IMR-90 (cell line): ENCODE measurements at regions not wholly inside any gene's neighbourhood (a gene's known extent, or its start where the extent isn't known, plus 50 kb on each side); places are given as distances from the start of the nearest gene placed in this dataset.

Source experiments
- ATAC-seq: fragments of 200-7000 bp; cut with Tn5 transposase; 2 replicates; pipeline ENCODE4 v1.9.1; 2020; ENCODE audit warnings: low read depth, mild to moderate bottlenecking, moderate library complexity
- BruUV-seq: library from RNA; stranded (reverse); fragments of 400-500 nt; replicated peaks from 2 replicates; lab custom pipeline; 2021; lab: Mats Ljungman, UMichigan
- CTCF ChIA-PET: fragments of 300-600 bp; formaldehyde crosslinking; extraction: SDS; loops from one replicate; lab custom pipeline; 2021; ENCODE audit warnings: antibody characterized with exemption; lab: Yijun Ruan, JAX
- POLR2A ChIA-PET: fragments of 300-600 bp; sonication (Branson Sonifier 250); formaldehyde crosslinking; loops from one replicate; lab custom pipeline; 2022; ENCODE audit warnings: antibody characterized with exemption; ENCODE audit not compliant: unreplicated experiment; lab: Charles Lee
- DNase-seq: peaks from one replicate; pipeline ENCODE4 v3.0.0; 2013
- H2AFZ ChIP-seq: replicated peaks from 2 replicates; pipeline ENCODE3; 2013; ENCODE audit warnings: low read length, mild to moderate bottlenecking; ENCODE audit not compliant: poor library complexity
- H2AK5ac ChIP-seq: 2 replicates; pipeline ENCODE4 v1.6.1; 2013; ENCODE audit warnings: low read depth, low read length, inconsistent platforms
- H2AK9ac ChIP-seq: replicated peaks from 2 replicates; pipeline ENCODE3; 2013; ENCODE audit warnings: mild to moderate bottlenecking, low read depth, low read length, moderate library complexity; ENCODE audit not compliant: poor library complexity
- H2BK120ac ChIP-seq: 2 replicates; pipeline ENCODE4 v1.6.1; 2013; ENCODE audit warnings: low read depth, low read length, inconsistent platforms
- H2BK15ac ChIP-seq: 3 replicates; pipeline ENCODE4 v1.6.1; 2013; ENCODE audit warnings: low read depth, low read length, inconsistent platforms
- H2BK20ac ChIP-seq: 2 replicates; pipeline ENCODE4 v1.6.1; 2013; ENCODE audit warnings: low read depth, mild to moderate bottlenecking, inconsistent platforms, low read length, moderate library complexity
- H2BK5ac ChIP-seq: 2 replicates; pipeline ENCODE4 v1.6.1; 2013; ENCODE audit warnings: mild to moderate bottlenecking, low read depth, low read length, inconsistent platforms; ENCODE audit not compliant: poor library complexity, severe bottlenecking
- H3K14ac ChIP-seq: replicated peaks from 2 replicates; pipeline ENCODE4 v1.6.1; 2013; ENCODE audit warnings: low read depth, low read length, inconsistent platforms
- H3K18ac ChIP-seq: 2 replicates; pipeline ENCODE4 v1.6.1; 2013; ENCODE audit warnings: low read depth, low read length, control low read depth
- H3K23ac ChIP-seq: 2 replicates; pipeline ENCODE4 v1.6.1; 2013; ENCODE audit warnings: low read depth, low read length, inconsistent platforms
- H3K27ac ChIP-seq: 2 replicates; pipeline ENCODE4 v1.5.1; 2013; ENCODE audit warnings: mild to moderate bottlenecking, control low read depth, low read length; ENCODE audit not compliant: insufficient read depth
- H3K27me3 ChIP-seq: 2 replicates; pipeline ENCODE4 v1.6.1; 2013; ENCODE audit warnings: low read length; ENCODE audit not compliant: control insufficient read depth, insufficient read depth
- H3K36me3 ChIP-seq: 2 replicates; pipeline ENCODE4 v1.6.1; 2013; ENCODE audit warnings: low read length, mixed read lengths; ENCODE audit not compliant: control insufficient read depth, insufficient read depth
- H3K4ac ChIP-seq: 2 replicates; pipeline ENCODE4 v1.6.1; 2013; ENCODE audit warnings: low read depth, low read length, inconsistent platforms
- H3K4me1 ChIP-seq: 2 replicates; pipeline ENCODE4 v1.6.1; 2013; ENCODE audit warnings: low read length, mixed read lengths; ENCODE audit not compliant: control insufficient read depth, insufficient read depth
- H3K4me2 ChIP-seq: 2 replicates; pipeline ENCODE4 v1.6.1; 2013; ENCODE audit warnings: low read depth, mild to moderate bottlenecking, control low read depth, low read length, moderate library complexity
- H3K4me3 ChIP-seq: 2 replicates; pipeline ENCODE4 v1.5.1; 2013; ENCODE audit warnings: low read depth, mild to moderate bottlenecking, control low read depth, low read length, moderate library complexity; ENCODE audit not compliant: insufficient read depth
- H3K56ac ChIP-seq: 2 replicates; pipeline ENCODE4 v1.6.1; 2013; ENCODE audit warnings: low read length, inconsistent platforms; ENCODE audit not compliant: insufficient read depth; ENCODE audit errors: extremely low read depth
- H3K79me1 ChIP-seq, 2 experiments: 2 replicates each; pipeline ENCODE4 v1.6.1; 2013; ENCODE audit warnings: low read length in 2 of 2, inconsistent platforms in 1 of 2, low read depth in 1 of 2
- H3K9ac ChIP-seq: 2 replicates; pipeline ENCODE4 v1.6.1; 2013; ENCODE audit warnings: low read depth, low read length, control low read depth
- H3K9me1 ChIP-seq: 2 replicates; pipeline ENCODE4 v1.6.1; 2013; ENCODE audit warnings: low read length, inconsistent platforms; ENCODE audit not compliant: insufficient read depth
- H3K9me3 ChIP-seq: 2 replicates; pipeline ENCODE4 v1.6.1; 2013; ENCODE audit warnings: low read length; ENCODE audit not compliant: control insufficient read depth, insufficient read depth
- H4K20me1 ChIP-seq: 2 replicates; pipeline ENCODE4 v1.6.1; 2013; ENCODE audit warnings: low read length, inconsistent platforms; ENCODE audit not compliant: insufficient read depth
- H4K5ac ChIP-seq: 2 replicates; pipeline ENCODE4 v1.6.1; 2013; ENCODE audit warnings: mild to moderate bottlenecking, low read depth, low read length, control low read depth
- H4K8ac ChIP-seq, 2 experiments: 2 replicates each; pipeline ENCODE4 v1.6.1; 2013; ENCODE audit warnings: low read depth in 2 of 2, low read length in 2 of 2, control low read depth in 1 of 2, inconsistent platforms in 1 of 2
- H4K91ac ChIP-seq: 2 replicates; pipeline ENCODE4 v1.6.1; 2013; ENCODE audit warnings: low read depth, low read length, inconsistent platforms; ENCODE audit not compliant: insufficient read depth
- CEBPB ChIP-seq: IDR thresholded peaks from 2 replicates; pipeline ENCODE4 v1.6.1; 2012; ENCODE audit warnings: low read depth, low read length, improper control_type of control experiment
- CHD1 ChIP-seq: IDR thresholded peaks from 2 replicates; pipeline ENCODE4 v1.6.1; 2012; ENCODE audit warnings: low read depth, low read length, improper control_type of control experiment
- CTCF ChIP-seq: conservative IDR thresholded peaks from 2 replicates; pipeline ENCODE4 v1.5.1; 2012; ENCODE audit warnings: mild to moderate bottlenecking, low read depth, low read length, improper control_type of control experiment
- FOS ChIP-seq: fragments of 150-350 bp; IDR thresholded peaks from 2 replicates; pipeline ENCODE4 v1.6.1; 2016; ENCODE audit warnings: low read depth, low read length
- MAFK ChIP-seq: IDR thresholded peaks from 2 replicates; pipeline ENCODE4 v1.6.1; 2012; ENCODE audit warnings: low read depth, low read length, improper control_type of control experiment
- MXI1 ChIP-seq: IDR thresholded peaks from 2 replicates; pipeline ENCODE4 v1.6.1; 2012; ENCODE audit warnings: low read depth, mild to moderate bottlenecking, low read length, moderate library complexity, borderline replicate concordance
- NFE2L2 ChIP-seq: fragments of 150-350 bp; IDR thresholded peaks from 2 replicates; pipeline ENCODE4 v1.6.1; 2016; ENCODE audit warnings: low read depth, mild to moderate bottlenecking, low read length
- POLR2A ChIP-seq: IDR thresholded peaks from 2 replicates; pipeline ENCODE4 v1.6.1; 2012; ENCODE audit warnings: mild to moderate bottlenecking, low read depth, low read length
- RAD21 ChIP-seq: IDR thresholded peaks from 2 replicates; pipeline ENCODE4 v1.6.1; 2012; ENCODE audit warnings: low read length, improper control_type of control experiment
- RCOR1 ChIP-seq: IDR thresholded peaks from 2 replicates; pipeline ENCODE4 v1.6.1; 2012; ENCODE audit warnings: mild to moderate bottlenecking, low read length, improper control_type of control experiment; ENCODE audit not compliant: insufficient replicate concordance
- WGBS, 2 experiments: methylation state at CpG; one replicate each; pipeline versions ENCODE4 v1.1.5 to v1.1.7; 2013; ENCODE audit warnings: missing lambda C conversion rate in 2 of 2; ENCODE audit not compliant: insufficient read length in 1 of 2; ENCODE audit errors: extremely low coverage in 2 of 2; 5-methylcytosine and 5-hydroxymethylcytosine counted together
- dilution Hi-C: fragments of 300-500 bp; cut with HindIII; formaldehyde crosslinking; loops from one replicate; pipeline ENCODE4 v1.14.3; 2018; ENCODE audit warnings: low sequenced_read_pairs; ENCODE audit not compliant: unreplicated experiment
- in situ Hi-C: fragments of 300-500 bp; cut with MboI; formaldehyde crosslinking; loops from 3 replicates; pipeline ENCODE4 v1.14.3; 2019; ENCODE audit warnings: low sequenced_read_pairs, inconsistent platforms, mixed read lengths
- intact Hi-C: fragments of 100-400 bp; cut with micrococcal nuclease; formaldehyde crosslinking; loops from 2 replicates; pipeline ENCODE4 v1.10.0; 2022

GRCh38 chr12:89273525-89273924 is 78.8 kb downstream of the DUSP6 start:
- Histone ChIP-seq H3K4me1 (no peaks in the 10 kb centered on the region), H3K4ac (no peak overlapping the region), H2BK15ac (no peak overlapping the region), H3K4me3 (no peak overlapping the region), H3K9ac (no peak overlapping the region), H4K5ac (no peak overlapping the region), H4K8ac (no peak overlapping the region), H3K79me1 (no peaks in the 10 kb centered on the region), H3K23ac (no peak overlapping the region), H4K20me1 (no peaks in the 10 kb centered on the region), H3K4me2 (peak overlapping the region; percentile 65; the same call in 1 of the 2 replicates), H3K56ac (no peak overlapping the region), H2AFZ (no peak overlapping the region), H3K9me3 (no peaks in the 10 kb centered on the region), H3K27ac (no peak overlapping the region), H4K91ac (no peak overlapping the region), H3K9me1 (no peaks in the 10 kb centered on the region), H2AK9ac (no peak overlapping the region), H3K27me3 (no peaks in the 10 kb centered on the region), H3K36me3 (no peaks in the 10 kb centered on the region), H2AK5ac (no peak overlapping the region), H2BK120ac (no peak overlapping the region), H3K14ac (no peak overlapping the region), H2BK20ac (no peak overlapping the region), H2BK5ac (no peak overlapping the region), H3K18ac (no peak overlapping the region)
- no peak for ATAC-seq
- dilution Hi-C loops: no loop called here
- TF ChIP-seq POLR2A (no peak), CHD1 (no peak), NFE2L2 (no peak), MAFK (no peak), RAD21 (no peak), MXI1 (no peak), CEBPB (no peak), CTCF (no peak), RCOR1 (no peak), FOS (no peak)
- DNase-seq: no peak
- POLR2A ChIA-PET: interaction anchor here (0.6 kb wide), 1 partner anchor 18 kb away, joined by 3 read pairs; no protein-coding TSS in a partner anchor
- BruUV-seq: no TSS peak
- in situ Hi-C loops: no loop called here
- CTCF ChIA-PET: no interaction called here
- WGBS, 2 experiments: no CpG with 5 or more reads among the region's 2 CpGs
- intact Hi-C loops: no loop called here
